GM12878 (cell line): ENCODE measurements at regions not wholly inside any gene's neighbourhood (a gene's known extent, or its start where the extent isn't known, plus 50 kb on each side); places are given as distances from the start of the nearest gene placed in this dataset.

Experiments
- ATAC-seq: fragments of 200-7000 bp; cut with Tn5 transposase; 3 replicates; pipeline ENCODE4 v1.9.1; 2020; ENCODE audit warnings: mild to moderate bottlenecking, moderate library complexity
- BruUV-seq: library from RNA; stranded (reverse); fragments of 400-500 nt; replicated peaks from 2 replicates; lab custom pipeline; 2021; lab: Mats Ljungman, UMichigan
- CTCF ChIA-PET: fragments of 300-600 bp; sonication (Branson Sonifier 250); formaldehyde crosslinking; extraction: SDS; loops from one replicate; lab custom pipeline; 2021; ENCODE audit warnings: inconsistent platforms; lab: Yijun Ruan, JAX
- POLR2A ChIA-PET: fragments of 350-600 bp; formaldehyde crosslinking; extraction: SDS; loops from one replicate; lab custom pipeline; 2021; ENCODE audit warnings: inconsistent platforms; lab: Charles Lee
- RAD21 ChIA-PET: fragments of 300-600 bp; sonication (Branson Sonifier 250); formaldehyde crosslinking; loops from one replicate; lab custom pipeline; 2023; ENCODE audit warnings: antibody characterized with exemption; ENCODE audit not compliant: unreplicated experiment; lab: Charles Lee
- SMC1A ChIA-PET: fragments of 300-600 bp; sonication (Branson Sonifier 250); formaldehyde crosslinking; loops from one replicate; lab custom pipeline; 2023; ENCODE audit not compliant: unreplicated experiment, uncharacterized antibody; lab: Charles Lee
- DNase-seq: peaks from one replicate; pipeline ENCODE4 v3.0.0-alpha.2; 2011; ENCODE audit warnings: low read depth, low spot score
- FAIRE-seq: peaks from 3 replicates; lab custom pipeline; 2011; peaks lifted over from hg19 to GRCh38; lab: Jason Lieb, UNC
- H2AFZ ChIP-seq: 2 replicates; pipeline ENCODE4 v1.6.0; 2011; ENCODE audit warnings: low read depth, low read length, control low read depth; ENCODE audit not compliant: control insufficient read depth
- H3K27ac ChIP-seq: 2 replicates; pipeline ENCODE4 v1.5.1; 2011; ENCODE audit warnings: control low read depth; ENCODE audit not compliant: control insufficient read depth, insufficient read depth
- H3K27me3 ChIP-seq, 2 experiments: replicated peaks in 1 of 2; 2 replicates each; pipeline versions ENCODE4 v1.6.0 to v1.6.1; 2011; ENCODE audit warnings: low read length in 1 of 2; ENCODE audit not compliant: control insufficient read depth in 2 of 2, insufficient read depth in 2 of 2
- H3K36me3 ChIP-seq, 2 experiments: 2 replicates each; pipeline ENCODE4 v1.5.1; 2011; ENCODE audit warnings: low read length in 1 of 2; ENCODE audit not compliant: control insufficient read depth in 2 of 2, insufficient read depth in 2 of 2
- H3K4me1 ChIP-seq: 2 replicates; pipeline ENCODE4 v1.6.1; 2011; ENCODE audit warnings: mild to moderate bottlenecking, low read length, moderate library complexity, mixed read lengths; ENCODE audit not compliant: control insufficient read depth, insufficient read depth
- H3K4me2 ChIP-seq: 2 replicates; pipeline ENCODE4 v1.6.0; 2011; ENCODE audit warnings: control low read depth; ENCODE audit not compliant: control insufficient read depth, insufficient read depth
- H3K4me3 ChIP-seq: fragments of 200-600 bp; sonication (generic); 2 replicates; pipeline ENCODE4 v1.5.1; 2016
- H3K79me2 ChIP-seq: 2 replicates; pipeline ENCODE4 v1.6.0; 2011; ENCODE audit warnings: low read length; ENCODE audit not compliant: control insufficient read depth, insufficient read depth
- H3K9ac ChIP-seq: 2 replicates; pipeline ENCODE4 v1.8.0; 2011; ENCODE audit warnings: low read length, control low read depth, mixed read lengths; ENCODE audit not compliant: control insufficient read depth, insufficient read depth
- H3K9me3 ChIP-seq: replicated peaks from 3 replicates; pipeline ENCODE4 v1.5.1; 2011; ENCODE audit warnings: mild to moderate bottlenecking, low read length; ENCODE audit not compliant: control insufficient read depth, insufficient read depth
- H4K20me1 ChIP-seq: 2 replicates; pipeline ENCODE4 v1.6.0; 2011; ENCODE audit not compliant: control insufficient read depth, insufficient read depth
- ASH2L ChIP-seq: fragments of 300-600, 200-600 bp; sonication (generic); IDR thresholded peaks from 2 replicates; pipeline ENCODE4 v1.6.1; 2017; ENCODE audit warnings: low read depth, mild to moderate bottlenecking, borderline replicate concordance
- BMI1 ChIP-seq: fragments of 450-650 bp; IDR thresholded peaks from 2 replicates; pipeline ENCODE4 v1.6.1; 2016; ENCODE audit warnings: mild to moderate bottlenecking, moderate library complexity, borderline replicate concordance
- CBX5 ChIP-seq: sonication (generic); IDR thresholded peaks from 2 replicates; pipeline ENCODE4 v1.6.1; 2016; ENCODE audit warnings: low read depth, moderate library complexity, mild to moderate bottlenecking, inconsistent platforms
- CHD1 ChIP-seq: IDR thresholded peaks from 2 replicates; pipeline ENCODE4 v1.6.1; 2012; ENCODE audit warnings: low read depth, low read length, improper control_type of control experiment
- CUX1 ChIP-seq: IDR thresholded peaks from 2 replicates; pipeline ENCODE4 v1.6.1; 2012; ENCODE audit warnings: improper control_type of control experiment, low read depth, low read length; ENCODE audit not compliant: insufficient replicate concordance
- KDM1A ChIP-seq: fragments of 200-600 bp; sonication (generic); IDR thresholded peaks from 2 replicates; pipeline ENCODE4 v1.6.1; 2016; ENCODE audit warnings: borderline replicate concordance
- MYC ChIP-seq: IDR thresholded peaks from 2 replicates; pipeline ENCODE4 v1.6.1; 2011; ENCODE audit warnings: mild to moderate bottlenecking, low read length, moderate library complexity, inconsistent platforms; ENCODE audit not compliant: insufficient read depth, insufficient replicate concordance, insufficient read length, severe bottlenecking
- NRF1 ChIP-seq: conservative IDR thresholded peaks from 2 replicates; pipeline ENCODE4 v1.6.1; 2011; ENCODE audit warnings: mild to moderate bottlenecking, low read depth, low read length, improper control_type of control experiment
- RB1 ChIP-seq: fragments of 450-650 bp; formaldehyde crosslinking; IDR thresholded peaks from 2 replicates; pipeline ENCODE4 v1.6.1; 2017; ENCODE audit warnings: mild to moderate bottlenecking, borderline replicate concordance
- RCOR1 ChIP-seq: conservative IDR thresholded peaks from 2 replicates; pipeline ENCODE4 v1.6.1; 2012; ENCODE audit warnings: low read depth, low read length, improper control_type of control experiment
- SMARCA5 ChIP-seq: fragments of 450-650 bp; IDR thresholded peaks from 2 replicates; pipeline ENCODE4 v1.6.1; 2017; ENCODE audit warnings: mild to moderate bottlenecking
- SREBF2 ChIP-seq: IDR thresholded peaks from 2 replicates; pipeline ENCODE4 v1.6.1; 2012; ENCODE audit warnings: mild to moderate bottlenecking, low read length
- TBL1XR1 ChIP-seq: IDR thresholded peaks from 2 replicates; pipeline ENCODE4 v1.6.1; 2012; ENCODE audit warnings: low read depth, low read length, improper control_type of control experiment
- TCF12 ChIP-seq: IDR thresholded peaks from 2 replicates; pipeline ENCODE4 v1.6.1; 2011; ENCODE audit warnings: low read depth, mild to moderate bottlenecking, low read length
- WRNIP1 ChIP-seq: IDR thresholded peaks from 2 replicates; pipeline ENCODE4 v1.6.1; 2011; ENCODE audit warnings: low read depth, low read length, improper control_type of control experiment, borderline replicate concordance
- ZNF384 ChIP-seq: IDR thresholded peaks from 2 replicates; pipeline ENCODE4 v1.6.1; 2012; ENCODE audit warnings: low read depth, mild to moderate bottlenecking, low read length, improper control_type of control experiment, borderline replicate concordance
- ZZZ3 ChIP-seq: IDR thresholded peaks from 2 replicates; pipeline ENCODE4 v1.6.1; 2011; ENCODE audit warnings: low read depth; ENCODE audit not compliant: control insufficient read depth, insufficient read length
- WGBS: methylation state at CpG from one replicate; pipeline ENCODE4 v1.1.6; 2016; ENCODE audit warnings: low lambda C conversion rate; ENCODE audit not compliant: insufficient replicate concordance, insufficient coverage; ENCODE audit errors: missing lambda C conversion rate; 5-methylcytosine and 5-hydroxymethylcytosine counted together
- in situ Hi-C: fragments of 300-500 bp; cut with MboI; formaldehyde crosslinking; loops from 9 replicates; pipeline ENCODE4 v1.14.3; 2018; ENCODE audit warnings: mixed read lengths
- intact Hi-C: fragments of 100-400 bp; cut with micrococcal nuclease; formaldehyde crosslinking; loops from one replicate; pipeline ENCODE4 v1.14.2; 2022; ENCODE audit not compliant: unreplicated experiment
- TF ChIP-seq, protein P1 (sequence below): fragments of 450-650 bp; IDR thresholded peaks from 2 replicates; pipeline ENCODE4 v1.6.1; 2017; ENCODE audit warnings: low read depth, mild to moderate bottlenecking, moderate library complexity

GRCh38 chr12:84786622-84787021 lies 126.0 kb downstream of the SLC6A15 start (continued):
- TF ChIP-seq TBL1XR1 = no peak
- TF ChIP-seq NRF1 = no peak
- no peak for TF ChIP-seq ZZZ3
- no peak for TF ChIP-seq CHD1
- TF ChIP-seq CBX5 = no peak
- no peak for TF ChIP-seq MYC
- no peak for TF ChIP-seq BMI1
- TF ChIP-seq, all 136 proteins: peak for 0

DNA sequence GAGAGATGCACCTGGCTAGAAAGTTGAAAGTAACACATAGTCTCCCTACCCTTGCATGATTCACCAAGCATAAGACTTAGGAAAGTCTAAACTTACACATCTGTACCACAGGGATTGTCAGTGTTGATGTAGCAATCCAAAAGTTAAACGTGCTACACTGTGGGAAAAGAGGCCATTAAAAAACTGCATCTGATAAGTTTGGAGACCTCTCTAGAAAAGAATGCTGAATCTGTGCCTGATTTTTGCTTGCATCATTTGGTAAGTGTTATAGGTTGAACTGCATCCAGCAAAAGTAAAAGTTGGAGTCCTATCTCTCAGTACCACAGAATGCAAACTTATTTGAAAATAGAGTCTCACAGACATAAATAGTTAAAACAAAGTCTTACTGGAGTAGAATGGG lies 126.6 kb downstream of the SLC6A15 start:
- Histone ChIP-seq H3K4me3 (no peak overlapping the region), H3K4me1 (no peaks in the 10 kb centered on the region), H4K20me1 (no peaks in the 10 kb centered on the region), H3K9me3 (no peaks in the 10 kb centered on the region), H3K36me3 (no peaks in the 10 kb centered on the region), H3K27me3 (no peaks in the 10 kb centered on the region), H3K27ac (no peak overlapping the region), H2AFZ (no peak overlapping the region), H3K4me2 (no peak overlapping the region), H3K79me2 (no peaks in the 10 kb centered on the region), H3K9ac (no peak overlapping the region)
- no peak for DNase-seq
- no peak for FAIRE-seq
- SMC1A ChIA-PET = no interaction called here
- TF ChIP-seq TCF12 = no peak
- TF ChIP-seq TBL1XR1 = no peak
- TF ChIP-seq, protein P1, sequence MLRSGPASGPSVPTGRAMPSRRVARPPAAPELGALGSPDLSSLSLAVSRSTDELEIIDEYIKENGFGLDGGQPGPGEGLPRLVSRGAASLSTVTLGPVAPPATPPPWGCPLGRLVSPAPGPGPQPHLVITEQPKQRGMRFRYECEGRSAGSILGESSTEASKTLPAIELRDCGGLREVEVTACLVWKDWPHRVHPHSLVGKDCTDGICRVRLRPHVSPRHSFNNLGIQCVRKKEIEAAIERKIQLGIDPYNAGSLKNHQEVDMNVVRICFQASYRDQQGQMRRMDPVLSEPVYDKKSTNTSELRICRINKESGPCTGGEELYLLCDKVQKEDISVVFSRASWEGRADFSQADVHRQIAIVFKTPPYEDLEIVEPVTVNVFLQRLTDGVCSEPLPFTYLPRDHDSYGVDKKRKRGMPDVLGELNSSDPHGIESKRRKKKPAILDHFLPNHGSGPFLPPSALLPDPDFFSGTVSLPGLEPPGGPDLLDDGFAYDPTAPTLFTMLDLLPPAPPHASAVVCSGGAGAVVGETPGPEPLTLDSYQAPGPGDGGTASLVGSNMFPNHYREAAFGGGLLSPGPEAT = no peak
- no peak for TF ChIP-seq RCOR1
- no peak for TF ChIP-seq KDM1A
- TF ChIP-seq SREBF2 = no peak
- no peak for TF ChIP-seq ASH2L
- no peak for TF ChIP-seq CUX1
- no peak for TF ChIP-seq RB1
- no peak for TF ChIP-seq SMARCA5
- no peak for TF ChIP-seq ZNF384
- TF ChIP-seq WRNIP1 = no peak
- ATAC-seq = no peak
- RAD21 ChIA-PET = no interaction called here
- CTCF ChIA-PET = no interaction called here
- intact Hi-C loops = no loop called here
- WGBS = 0% methylated on average over 1 of the region's 1 CpG
- POLR2A ChIA-PET = no interaction called here
- in situ Hi-C loops = no loop called here
- no TSS peak for BruUV-seq
